Activated naive CD4-positive, alpha-beta T cell treated with Interleukin-2 at 50 U/mL for 16 hours (primary cell): ENCODE measurements at regions not wholly inside any gene's neighbourhood (a gene's known extent, or its start where the extent isn't known, plus 50 kb on each side); places are given as distances from the start of the nearest gene placed in this dataset.

ENCODE experiments used
- DNase-seq: peaks from one replicate; pipeline ENCODE4 v3.0.0-alpha.2; 2020

- no peak for DNase-seq
Measured at GRCh38 chr2:129755786-129756185, 223.7 kb upstream of the RAB6C start.

- no peak for DNase-seq
Measured at GRCh38 chr2:129756276-129756675, 223.2 kb upstream of the RAB6C start.

GRCh38 chr2:129757366-129757914 lies 222.0 kb upstream of the RAB6C start:
- DNase-seq, result no peak

- DNase-seq, result no peak
Measured at GRCh38 chr2:129757915-129758783, 221.3 kb upstream of the RAB6C start.

- DNase-seq, result no peak
Measured at GRCh38 chr2:129758784-129759471, 220.5 kb upstream of the RAB6C start.

GRCh38 chr2:129759472-129760010 lies 219.9 kb upstream of the RAB6C start:
- DNase-seq, result no peak

GRCh38 chr2:129760669-129761068 lies 218.8 kb upstream of the RAB6C start:
- no peak for DNase-seq

- DNase-seq, result no peak
Measured at GRCh38 chr2:129761569-129762021, 217.9 kb upstream of the RAB6C start.

- DNase-seq, result no peak
Measured at GRCh38 chr2:129762386-129763189, 216.9 kb upstream of the RAB6C start.

GRCh38 chr2:129763190-129763846 lies 216.1 kb upstream of the RAB6C start:
- DNase-seq, result no peak

- no peak for DNase-seq
Measured at GRCh38 chr2:129763966-129764365, 215.5 kb upstream of the RAB6C start.

GRCh38 chr2:129764376-129765325 lies 214.8 kb upstream of the RAB6C start:
- no peak for DNase-seq

- DNase-seq, result no peak
Measured at GRCh38 chr2:129765326-129765677, 214.2 kb upstream of the RAB6C start.

GRCh38 chr2:129765678-129766351 lies 213.7 kb upstream of the RAB6C start:
- DNase-seq, result no peak

GRCh38 chr2:129766374-129766993 lies 213.0 kb upstream of the RAB6C start:
- no peak for DNase-seq

GRCh38 chr2:129767346-129768035 lies 212.0 kb upstream of the RAB6C start:
- no peak for DNase-seq

- no peak for DNase-seq
Measured at GRCh38 chr2:129768036-129768386, 211.5 kb upstream of the RAB6C start.

GRCh38 chr2:129768485-129769184 lies 210.8 kb upstream of the RAB6C start:
- no peak for DNase-seq
